Kidney (tissue), 13 donors: ENCODE measurements at regions not wholly inside any gene's neighbourhood (a gene's known extent, or its start where the extent isn't known, plus 50 kb on each side); places are given as distances from the start of the nearest gene placed in this dataset.
A peak's percentile ranks its signal among the peaks of the same experiment; 100 is the strongest.

Experiments
- DNase-seq, 5 donors: peaks; one replicate each; pipeline ENCODE4 v3.0.0-alpha.2; 2013 to 2020
- FAIRE-seq: peaks from 2 replicates; lab custom pipeline; 2012; peaks lifted over from hg19 to GRCh38; lab: Jason Lieb, UNC
- H3K27ac ChIP-seq, 2 donors: one replicate each; pipeline ENCODE4 v1.7.0; 2013; ENCODE audit warnings: low read depth in 2 of 2, low read length in 2 of 2, inconsistent platforms in 1 of 2
- H3K27me3 ChIP-seq: one replicate; pipeline ENCODE4 v1.7.1; 2013; ENCODE audit warnings: low read length, inconsistent platforms; ENCODE audit not compliant: control insufficient read depth, insufficient read depth
- H3K36me3 ChIP-seq, 3 donors: one replicate each; pipeline versions ENCODE4 v1.7.0 to v1.7.1; 2013; ENCODE audit warnings: low read length in 3 of 3, control low read depth in 1 of 3, inconsistent platforms in 1 of 3; ENCODE audit not compliant: insufficient read depth in 3 of 3, control insufficient read depth in 2 of 3
- H3K4me1 ChIP-seq, 3 donors: one replicate each; pipeline versions ENCODE4 v1.7.0 to v1.7.1; 2013; ENCODE audit warnings: low read length in 3 of 3, inconsistent platforms in 1 of 3, low read depth in 1 of 3; ENCODE audit not compliant: control insufficient read depth in 2 of 3, insufficient read depth in 2 of 3
- H3K4me3 ChIP-seq, 3 donors: one replicate each; pipeline versions ENCODE4 v1.7.0 to v1.8.1; 2013; ENCODE audit warnings: low read length in 3 of 3, control low read depth in 1 of 3, inconsistent platforms in 1 of 3
- H3K9ac ChIP-seq, 3 donors: one replicate each; pipeline versions ENCODE4 v1.7.0 to v1.7.1; 2013; ENCODE audit warnings: low read length in 3 of 3, control low read depth in 1 of 3, inconsistent platforms in 1 of 3
- H3K9me3 ChIP-seq, 3 donors: one replicate each; pipeline versions ENCODE4 v1.7.0 to v1.7.1; 2013; ENCODE audit warnings: low read length in 3 of 3, control low read depth in 1 of 3, inconsistent platforms in 1 of 3; ENCODE audit not compliant: control insufficient read depth in 2 of 3, insufficient read depth in 1 of 3
- CTCF ChIP-seq: IDR thresholded peaks from 3 replicates; pipeline ENCODE4 v1.5.1; 2012; ENCODE audit warnings: mild to moderate bottlenecking, moderate library complexity, borderline replicate concordance; ENCODE audit not compliant: insufficient read depth; ENCODE audit errors: extremely low read depth
- intact Hi-C: fragments of 100-400 bp; cut with DNase I; formaldehyde crosslinking; loops from one replicate; pipeline ENCODE4 v1.11.1; 2022
- donor health status: control.
- donor health status: control.
- donor health status: control.
- donor health status: control.
- donor health status: control.
- donor health status: DM: yes; HTN: yes; CAD: no.
- donor health status: Normal renal cell carcinoma (clear cell type).

GRCh38 chr3:24829011-24829581 lies 334.4 kb upstream of the THRB start:
- no peak for FAIRE-seq

GRCh38 chr3:24829629-24830229 lies 335.1 kb upstream of the THRB start:
- no peaks in the 10 kb centered on the region for H3K9me3 ChIP-seq
- intact Hi-C loops = no loop called here
- peak; percentile 38 to 73 (median 54) for DNase-seq
- TF ChIP-seq CTCF = no peak
- peak overlapping the region in 1 of 3 donors; percentile 51 for H3K9ac ChIP-seq
- H3K4me3 ChIP-seq = peak overlapping the region; percentile 44 to 56 (median 53)
- no peaks in the 10 kb centered on the region for H3K27me3 ChIP-seq
- FAIRE-seq = no peak
- H3K36me3 ChIP-seq = no peaks in the 10 kb centered on the region
- H3K27ac ChIP-seq = no peak overlapping the region
- peaks cover 0 to 8% (median 0%) of the 10 kb centered on the region in 3 donors for H3K4me1 ChIP-seq

More at GRCh38 chr3:24829011-24829581, 334.4 kb upstream of the THRB start:
- DNase-seq = peak; percentile 72 to 85 (median 77)
- Histone ChIP-seq H3K4me3 (peak overlapping the region; percentile 19 to 44 (median 22)), H3K9ac (no peak overlapping the region), H3K27me3 (no peaks in the 10 kb centered on the region), H3K27ac (no peak overlapping the region), H3K9me3 (no peaks in the 10 kb centered on the region), H3K36me3 (no peaks in the 10 kb centered on the region), H3K4me1 (peaks cover 0 to 8% (median 0%) of the 10 kb centered on the region in 3 donors)
- intact Hi-C loops = no loop called here
- no peak for TF ChIP-seq CTCF

- Histone ChIP-seq H3K27ac (no peak overlapping the region), H3K9ac (peak overlapping the region in 1 of 3 donors; percentile 51), H3K4me3 (peak overlapping the region; percentile 44 to 56 (median 53)), H3K27me3 (no peaks in the 10 kb centered on the region), H3K4me1 (peaks cover 0 to 8% (median 0%) of the 10 kb centered on the region in 3 donors), H3K9me3 (no peaks in the 10 kb centered on the region), H3K36me3 (no peaks in the 10 kb centered on the region)
- FAIRE-seq (no peak), DNase-seq (peak; percentile 48 to 71 (median 66))
- TF ChIP-seq CTCF = no peak
- intact Hi-C loops = no loop called here
Observed at GRCh38 chr3:24830230-24831152, 335.8 kb upstream of the THRB start.
